Activated CD4-positive, alpha-beta T cell treated with anti-CD3 and anti-CD28 coated beads, Interleukin-2, amount 50 U/mL, for 4 hours (primary cell): ENCODE measurements at regions not wholly inside any gene's neighbourhood (a gene's known extent, or its start where the extent isn't known, plus 50 kb on each side); places are given as distances from the start of the nearest gene placed in this dataset.
"Not testable (repeated sequence)": the region's sequence is repeated elsewhere in the genome, so short reads cannot be mapped to it uniquely, and the experiment has no call there.

Source experiments
- DNase-seq, 2 experiments: peaks; one replicate each; pipeline ENCODE4 v3.0.0-alpha.2; 2020

GRCh38 chr3:193938613-193939012 is 197.3 kb upstream of the HES1 start:
- no peak for DNase-seq

DNA sequence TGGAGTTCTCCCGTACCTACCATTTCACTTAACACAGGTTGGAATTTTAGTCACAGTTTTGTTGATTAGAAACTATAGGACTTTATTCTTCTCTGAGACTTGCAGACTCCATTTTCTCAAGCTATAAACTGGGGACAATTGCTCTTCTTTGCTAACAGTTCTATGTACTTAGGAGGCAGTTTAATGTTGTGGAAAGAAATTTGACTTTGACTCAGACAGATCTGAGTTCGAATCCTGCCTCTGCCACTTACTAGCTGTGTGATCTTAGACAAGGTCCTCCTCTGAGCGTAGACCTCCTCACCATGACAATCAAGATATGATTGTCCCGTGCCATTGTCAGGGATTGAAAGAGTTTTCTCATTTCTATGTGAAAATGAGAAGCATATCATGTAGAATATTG is 196.4 kb upstream of the HES1 start:
- DNase-seq, result no peak

DNA sequence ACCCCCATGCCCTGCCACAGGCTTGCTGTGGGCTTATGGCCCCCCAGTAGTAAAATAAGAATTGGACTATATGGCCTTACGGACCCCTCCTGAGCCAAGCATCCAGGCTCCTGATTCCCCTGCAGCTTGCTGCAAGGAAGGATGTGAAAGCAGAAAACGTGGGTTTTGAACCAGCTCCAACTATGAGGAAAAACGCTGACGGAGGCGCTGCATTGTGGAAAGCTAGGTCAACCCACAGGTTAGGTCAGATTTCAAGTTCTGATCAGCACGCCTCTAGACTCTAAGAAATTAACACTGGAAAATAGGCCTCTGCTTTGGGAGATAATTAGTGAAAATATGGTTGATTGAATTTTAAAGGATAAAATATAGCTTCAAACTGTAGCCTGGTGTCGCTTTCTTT is 195.4 kb upstream of the HES1 start:
- DNase-seq, result no peak

DNA sequence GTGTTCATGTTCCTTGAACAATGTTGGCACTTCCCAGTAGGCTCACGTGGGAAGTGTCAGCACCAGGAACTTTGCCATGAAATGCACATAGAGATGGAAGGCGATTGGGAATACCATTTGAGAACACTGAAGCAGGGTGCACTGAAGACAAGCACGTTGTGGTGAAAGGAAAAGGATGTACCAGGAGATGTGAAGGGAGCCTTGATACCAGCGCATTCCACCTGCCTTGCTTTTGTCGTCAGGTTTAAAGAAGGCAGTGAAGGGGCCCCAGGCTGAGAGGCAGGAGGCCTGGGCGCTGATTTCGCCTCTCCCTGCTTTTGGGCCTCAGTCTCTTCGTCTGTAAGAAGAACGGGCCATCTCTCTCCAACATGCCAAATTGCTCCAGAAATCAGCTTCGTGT is 194.5 kb upstream of the HES1 start:
- no peak for DNase-seq

DNA sequence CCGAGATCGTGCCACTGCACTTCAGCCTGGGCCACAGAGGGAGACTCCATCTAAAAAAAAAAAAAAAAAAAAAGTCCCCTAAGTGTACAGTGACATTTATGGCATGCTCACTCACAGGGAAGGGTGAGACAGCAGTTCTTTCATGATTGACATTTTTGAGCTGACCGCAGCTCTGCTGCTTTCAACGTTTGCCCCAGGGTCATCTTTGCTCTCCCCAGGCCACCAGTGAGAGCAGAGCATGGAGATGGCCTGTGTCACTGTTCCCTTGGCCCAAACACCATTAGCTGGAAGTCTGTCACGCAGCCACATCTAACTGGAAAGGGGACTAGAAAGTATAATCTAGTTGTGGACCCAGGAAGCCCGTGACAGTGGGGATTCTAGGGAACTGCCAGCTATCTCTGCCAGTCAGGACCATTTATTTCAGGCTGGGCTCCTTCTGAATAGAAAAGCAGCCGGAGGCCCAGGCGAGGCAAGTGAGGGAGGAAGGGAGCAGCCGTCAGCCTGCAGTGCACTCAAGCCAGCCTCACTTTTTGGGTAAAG is 193.4 kb upstream of the HES1 start:
- DNase-seq, result no peak

DNA sequence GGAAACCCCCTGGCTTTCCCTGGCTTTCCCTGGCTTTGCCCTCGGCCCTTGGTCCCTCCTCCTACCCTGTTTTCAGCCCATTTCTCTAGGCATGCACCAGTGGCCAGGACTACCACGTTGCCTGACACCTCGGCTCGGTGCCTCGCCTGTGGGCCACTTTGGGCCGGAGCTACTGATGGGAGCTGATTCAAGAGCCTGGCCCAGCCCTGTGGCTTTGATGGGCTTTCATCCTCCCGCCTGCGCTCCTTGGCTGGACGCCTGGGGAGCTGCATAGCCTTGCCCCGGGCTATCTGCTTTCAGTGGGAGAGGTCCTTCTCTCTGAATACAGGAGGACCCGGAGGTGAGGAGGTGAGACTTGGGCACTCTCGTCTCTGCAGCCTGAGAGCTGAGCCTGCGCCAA is 192.7 kb upstream of the HES1 start:
- DNase-seq, result no peak

DNA sequence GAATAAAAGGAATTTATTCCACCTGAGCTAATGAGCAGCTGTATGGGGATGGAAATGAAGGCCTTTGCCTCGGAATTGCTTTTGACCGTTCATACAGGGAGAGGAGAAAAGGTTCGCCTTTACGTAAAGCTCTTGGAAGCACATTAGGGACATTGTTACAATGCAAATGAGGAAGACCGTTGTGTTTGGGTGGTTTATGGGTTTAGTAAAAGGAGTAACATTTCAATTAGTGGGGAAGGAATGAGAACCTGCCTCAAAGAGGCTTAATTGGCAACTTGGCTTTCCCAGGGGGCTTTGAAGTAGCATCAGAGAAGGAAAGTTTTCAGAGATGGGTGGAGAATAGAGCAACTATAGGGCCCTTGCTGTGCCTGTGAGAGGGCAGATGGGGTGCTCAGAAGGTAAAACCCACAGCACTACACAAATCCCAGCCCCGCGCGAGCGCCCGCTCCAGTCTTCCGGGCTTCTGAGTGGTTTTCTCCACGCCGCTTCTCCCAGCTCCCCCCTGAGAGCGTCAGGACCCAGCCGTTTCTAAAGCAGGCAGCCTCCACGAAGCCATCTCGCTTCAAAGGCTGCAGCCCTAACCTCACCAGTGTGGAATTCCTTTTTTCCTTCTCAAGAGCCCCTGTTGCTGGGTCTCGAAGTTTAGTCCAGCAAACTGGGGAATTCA is 192.0 kb upstream of the HES1 start:
- no peak for DNase-seq

GRCh38 chr3:193944518-193944884 is 191.4 kb upstream of the HES1 start:
- no peak for DNase-seq

DNA sequence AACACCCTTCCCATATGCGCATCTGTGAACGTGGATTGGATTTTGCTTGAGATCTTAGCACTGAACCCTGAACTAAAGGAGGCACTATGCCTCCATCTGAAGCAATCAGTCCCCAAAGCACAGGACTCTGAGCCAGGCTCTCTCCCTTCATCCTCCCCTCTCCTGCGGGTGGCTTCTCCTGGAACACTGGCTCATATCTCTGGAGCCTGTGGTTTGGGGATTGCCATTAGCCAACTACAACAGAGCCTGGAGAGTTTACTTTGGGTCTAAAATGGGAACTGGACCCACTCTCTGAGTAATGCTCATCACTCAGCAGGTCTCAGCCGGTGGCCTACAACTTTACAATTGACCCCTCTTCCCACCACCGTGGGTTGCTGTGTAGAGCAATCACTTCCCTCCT is 190.8 kb upstream of the HES1 start:
- no peak for DNase-seq

DNA sequence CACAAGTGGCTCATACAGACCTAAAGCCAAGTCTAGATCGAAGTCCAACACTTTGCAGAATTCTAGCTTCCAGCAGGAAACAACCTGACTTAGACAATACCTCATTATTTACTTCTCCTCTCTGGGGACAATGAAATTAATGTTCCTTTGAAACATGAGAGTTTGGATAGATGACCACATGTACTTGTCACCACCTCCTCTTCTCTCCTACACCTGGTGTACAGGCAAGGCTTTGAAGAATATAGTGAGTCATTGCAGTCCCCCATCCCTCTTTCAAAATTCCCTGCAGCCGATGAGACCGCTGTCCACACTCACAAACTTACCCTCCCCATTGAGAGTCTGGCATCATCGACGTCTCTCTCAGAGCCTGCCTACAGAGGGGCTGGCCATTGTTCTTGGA is 189.0 kb upstream of the HES1 start:
- no peak for DNase-seq

- no peak for DNase-seq
Observed at GRCh38 chr3:193947596-193947995, 188.4 kb upstream of the HES1 start.

- no peak for DNase-seq
Observed at GRCh38 chr3:193948459-193948858, 187.5 kb upstream of the HES1 start.

DNA sequence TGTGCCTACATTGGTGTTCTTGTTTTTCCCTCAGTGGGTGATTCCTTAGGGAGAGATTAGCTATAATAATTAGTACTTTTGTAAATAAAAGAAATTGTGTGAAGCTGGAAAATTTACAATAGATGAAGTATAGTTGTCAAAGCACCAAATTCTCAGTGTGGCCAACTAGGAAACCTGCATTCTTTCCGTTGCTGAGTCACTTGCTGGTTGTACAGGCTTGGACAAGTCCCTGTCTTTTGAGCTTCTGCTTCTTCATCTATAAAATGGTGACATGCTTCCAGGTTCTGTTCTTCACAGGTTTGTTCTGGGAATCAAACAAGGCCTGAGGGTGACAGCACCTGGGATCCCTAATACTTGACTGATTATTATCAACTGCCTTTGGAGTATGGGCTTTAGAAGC is 184.1 kb upstream of the HES1 start:
- DNase-seq, result no peak

DNA sequence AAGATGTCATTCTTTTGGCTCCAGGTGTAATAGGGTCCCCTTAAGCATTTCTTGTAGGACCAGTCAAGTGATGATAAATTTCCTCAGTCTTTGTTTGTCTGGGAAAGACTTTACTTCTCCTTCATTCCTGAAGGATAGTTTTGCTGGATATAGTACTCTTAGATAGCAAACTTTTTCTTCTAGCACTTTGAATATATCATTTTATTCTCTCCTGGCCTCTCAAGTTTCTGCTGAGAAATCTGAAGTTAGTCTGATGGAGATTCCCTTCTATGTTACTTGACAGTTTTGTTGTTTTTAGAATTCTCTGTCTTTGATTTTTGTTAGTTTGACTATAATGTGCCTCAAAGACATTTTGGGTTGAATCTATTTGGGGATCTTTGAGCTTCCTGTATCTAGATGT is 181.2 kb upstream of the HES1 start:
- DNase-seq, result no peak

DNA sequence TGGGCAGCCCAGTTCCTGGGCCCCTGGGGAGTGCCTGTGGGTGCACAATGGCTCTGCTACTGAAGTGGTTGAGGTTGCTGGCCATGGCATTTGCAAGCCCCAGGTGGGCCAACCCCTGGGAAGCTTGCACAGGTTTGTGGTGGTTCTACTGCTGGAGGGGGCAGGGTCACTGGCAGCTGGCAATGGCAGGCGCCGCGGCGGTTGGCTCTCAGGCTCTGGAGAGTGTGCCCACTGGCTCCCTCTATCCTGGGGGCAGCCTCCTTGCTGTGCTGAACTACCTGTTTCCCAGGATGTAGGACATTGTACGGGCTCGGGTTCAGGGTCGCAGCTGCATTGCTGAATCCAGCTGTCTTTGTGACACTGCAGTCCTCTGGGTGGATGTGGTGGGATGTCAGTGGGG is 180.2 kb upstream of the HES1 start:
- DNase-seq, result no peak

DNA sequence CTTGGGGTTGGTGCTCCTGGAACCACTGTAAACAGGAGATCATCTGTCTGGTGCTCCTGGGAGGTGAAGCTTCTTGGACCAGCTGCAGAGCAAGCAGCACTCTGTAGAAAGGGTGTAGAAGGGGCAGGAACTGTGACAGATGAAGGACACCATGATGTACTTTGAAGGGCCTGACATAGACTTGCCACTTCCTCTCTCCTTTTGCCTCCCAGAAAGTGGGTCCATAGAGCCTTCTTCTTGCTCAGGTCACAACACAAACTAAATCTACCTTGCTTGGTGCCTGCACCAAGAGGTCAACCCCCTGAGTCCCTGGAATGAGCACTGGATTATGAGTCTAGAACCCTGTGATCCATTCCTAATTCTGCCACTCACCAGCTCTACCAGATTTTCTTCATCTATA is 176.1 kb upstream of the HES1 start:
- no peak for DNase-seq

- no peak for DNase-seq
Observed at GRCh38 chr3:193960487-193961274, 175.3 kb upstream of the HES1 start.

- no peak for DNase-seq
Observed at GRCh38 chr3:193962986-193963685, 172.8 kb upstream of the HES1 start.

DNA sequence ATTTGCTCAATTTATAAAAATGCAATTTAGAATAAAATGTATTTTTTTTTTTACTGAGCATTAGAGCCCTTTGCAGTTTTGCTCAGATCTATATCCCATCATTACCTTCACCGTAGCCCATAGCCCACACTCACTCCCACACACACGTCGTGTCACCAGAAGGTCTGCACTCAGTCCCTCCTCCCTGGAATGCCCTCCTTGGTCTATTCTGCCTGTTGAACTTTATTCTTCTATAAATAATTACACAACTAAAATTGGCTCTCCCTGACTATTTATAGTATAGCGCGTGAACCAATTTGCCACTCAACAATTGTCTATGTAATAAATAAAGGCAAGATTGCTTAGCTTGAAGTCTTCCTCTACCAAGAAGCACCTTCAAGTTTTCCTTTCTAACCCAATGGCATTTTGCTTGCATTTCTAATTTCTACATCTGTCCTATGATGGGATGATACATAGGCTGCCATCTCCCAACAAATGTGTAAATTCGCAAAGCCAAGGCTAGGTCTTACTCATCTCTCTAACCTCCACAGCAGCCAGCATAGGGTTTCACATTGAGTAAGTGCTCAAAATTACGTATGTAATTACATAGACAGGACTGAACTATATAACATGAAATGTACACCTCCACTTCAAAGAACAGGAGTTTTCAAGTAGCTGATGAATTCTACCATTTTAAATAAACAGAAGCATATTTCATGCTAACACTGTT is 172.0 kb upstream of the HES1 start:
- DNase-seq, result no peak

- no peak for DNase-seq
Observed at GRCh38 chr3:193964517-193964880, 171.4 kb upstream of the HES1 start.

DNA sequence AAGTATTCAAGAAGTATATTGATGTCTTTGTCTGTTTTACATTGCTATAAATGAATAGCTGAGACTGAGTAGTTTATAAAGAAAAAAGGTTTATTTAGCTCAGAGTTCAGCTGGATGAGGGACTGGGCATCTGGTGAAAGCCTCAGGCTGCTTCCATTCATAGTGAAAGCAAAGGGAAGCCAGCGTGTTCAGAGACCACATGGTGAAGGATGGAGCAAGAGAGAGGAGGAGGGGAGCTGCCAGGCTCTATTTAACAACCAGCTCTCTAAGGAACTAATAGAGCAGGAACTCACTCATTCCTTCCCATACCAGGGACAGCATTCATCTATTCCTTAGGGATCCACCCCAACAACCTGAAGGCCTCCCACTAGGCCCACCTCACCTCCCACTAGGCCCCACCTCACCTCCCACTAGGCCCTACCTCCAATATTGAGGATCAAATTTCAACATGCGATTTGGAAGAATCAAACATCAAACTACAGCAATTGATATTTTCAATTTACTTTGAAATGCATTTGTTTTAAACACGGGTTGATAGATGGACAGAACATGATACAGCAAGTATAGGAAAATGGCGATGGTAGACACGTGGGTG is 167.5 kb upstream of the HES1 start:
- DNase-seq, result no peak

DNA sequence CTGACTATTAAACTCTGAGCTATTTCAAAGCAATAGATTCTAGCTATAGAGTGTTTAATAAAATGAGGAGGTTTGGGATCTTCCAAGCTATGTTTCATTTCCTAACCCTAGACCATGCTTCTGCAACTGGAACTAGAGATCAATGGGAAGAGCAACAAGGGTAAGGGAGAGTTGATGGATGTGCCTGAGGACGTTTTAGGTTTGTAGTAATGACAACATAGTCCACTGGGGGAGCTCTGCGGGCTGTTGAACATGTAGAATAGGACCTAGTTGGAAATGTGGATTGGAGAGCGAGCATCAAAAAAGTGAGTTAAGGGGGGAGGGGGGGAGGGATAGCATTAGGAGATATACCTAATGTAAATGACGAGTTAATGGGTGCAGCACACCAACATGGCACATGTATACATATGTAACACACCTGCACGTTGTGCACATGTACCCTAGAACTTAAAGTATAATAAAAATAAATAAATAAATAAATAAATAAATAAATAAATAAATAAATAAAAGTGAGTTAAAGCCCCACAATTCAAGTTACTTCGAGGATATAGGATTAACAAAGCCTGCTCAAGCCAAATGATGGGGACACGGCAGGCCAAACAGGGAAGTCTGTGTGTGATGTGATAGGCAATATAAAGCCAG is 165.7 kb upstream of the HES1 start:
- not testable (repeated sequence) for DNase-seq
